ENCODE measurements at regions not wholly inside any gene's neighbourhood (a gene's known extent, or its start where the extent isn't known, plus 50 kb on each side); places are given as distances from the start of the nearest gene placed in this dataset.

GRCh38 chrX:107574054-107574683 lies 54.1 kb upstream of the PRPS1 start:
- TF ChIP-seq CTCF (IDR thresholded peaks at IDR 0.05; ENCODE audit: insufficient read depth, low read length, poor library complexity, severe bottlenecking) = no peak
- Histone ChIP-seq H3K4me3 (replicated peaks; ENCODE audit: low read depth, low read length) (no peak overlapping the region), H3K36me3 (ENCODE audit: control insufficient read depth, insufficient read depth, low read length) (no peaks in the 10 kb centered on the region), H3K27me3 (replicated peaks; ENCODE audit: control insufficient read depth, insufficient read depth, low read length) (no peaks in the 10 kb centered on the region)
- DNase-seq (ENCODE audit: extremely low read depth, insufficient read length) = no peak

- no peak overlapping the region for H3K4me3 ChIP-seq (replicated peaks; ENCODE audit: low read depth, low read length)
- no peak for TF ChIP-seq CTCF (IDR thresholded peaks at IDR 0.05; ENCODE audit: insufficient read depth, low read length, poor library complexity, severe bottlenecking)
Measured at GRCh38 chrX:107574711-107575110, 53.6 kb upstream of the PRPS1 start.

GRCh38 chrX:107576392-107576791 lies 51.9 kb upstream of the PRPS1 start:
- no peaks in the 10 kb centered on the region for H3K36me3 ChIP-seq (ENCODE audit: control insufficient read depth, insufficient read depth, low read length)
- TF ChIP-seq CTCF (IDR thresholded peaks at IDR 0.05; ENCODE audit: insufficient read depth, low read length, poor library complexity, severe bottlenecking) = no peak
- no peak overlapping the region for H3K4me3 ChIP-seq (replicated peaks; ENCODE audit: low read depth, low read length)
- no peaks in the 10 kb centered on the region for H3K27me3 ChIP-seq (replicated peaks; ENCODE audit: control insufficient read depth, insufficient read depth, low read length)
- DNase-seq (ENCODE audit: extremely low read depth, insufficient read length) = no peak

More at GRCh38 chrX:107574711-107575110, 53.6 kb upstream of the PRPS1 start:
- DNase-seq (ENCODE audit: extremely low read depth, insufficient read length) = no peak
- no peaks in the 10 kb centered on the region for H3K36me3 ChIP-seq (ENCODE audit: control insufficient read depth, insufficient read depth, low read length)
- H3K27me3 ChIP-seq (replicated peaks; ENCODE audit: control insufficient read depth, insufficient read depth, low read length) = no peaks in the 10 kb centered on the region

- peak; percentile 41 for DNase-seq (ENCODE audit: extremely low read depth, insufficient read length)
- no peaks in the 10 kb centered on the region for H3K36me3 ChIP-seq (ENCODE audit: control insufficient read depth, insufficient read depth, low read length)
- H3K4me3 ChIP-seq (replicated peaks; ENCODE audit: low read depth, low read length) = no peak overlapping the region
- TF ChIP-seq CTCF (IDR thresholded peaks at IDR 0.05; ENCODE audit: insufficient read depth, low read length, poor library complexity, severe bottlenecking) = no peak
- no peaks in the 10 kb centered on the region for H3K27me3 ChIP-seq (replicated peaks; ENCODE audit: control insufficient read depth, insufficient read depth, low read length)
Measured at GRCh38 chrX:107576841-107577240, 51.5 kb upstream of the PRPS1 start.

- TF ChIP-seq CTCF (IDR thresholded peaks at IDR 0.05; ENCODE audit: insufficient read depth, low read length, poor library complexity, severe bottlenecking) = no peak
- Histone ChIP-seq H3K36me3 (ENCODE audit: control insufficient read depth, insufficient read depth, low read length) (no peaks in the 10 kb centered on the region), H3K27me3 (replicated peaks; ENCODE audit: control insufficient read depth, insufficient read depth, low read length) (no peaks in the 10 kb centered on the region), H3K4me3 (replicated peaks; ENCODE audit: low read depth, low read length) (no peak overlapping the region)
- DNase-seq (ENCODE audit: extremely low read depth, insufficient read length) = no peak
Measured at GRCh38 chrX:107577933-107578332, 50.4 kb upstream of the PRPS1 start.
